ENCODE measurements at regions not wholly inside any gene's neighbourhood (a gene's known extent, or its start where the extent isn't known, plus 50 kb on each side); places are given as distances from the start of the nearest gene placed in this dataset.

DNA sequence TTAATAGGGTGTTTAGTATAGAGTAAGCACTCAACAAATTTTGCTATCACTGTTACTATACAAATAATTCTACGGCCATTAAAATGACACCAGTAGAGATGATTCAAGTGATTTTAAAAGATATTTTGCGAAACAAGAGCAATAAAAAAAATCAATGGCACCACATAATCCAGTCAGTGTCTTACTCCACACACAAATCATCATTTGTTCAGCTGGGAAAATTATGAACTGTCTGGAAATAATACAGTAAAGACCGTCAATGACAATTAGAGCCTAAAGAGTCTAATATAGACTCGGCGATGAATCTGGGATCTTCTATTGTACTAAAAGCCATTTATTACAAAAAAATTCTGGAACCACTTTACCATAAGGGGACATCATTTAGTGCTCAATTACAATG, 270.5 kb downstream of the ARRDC4 start:
- TF ChIP-seq, protein P1, sequence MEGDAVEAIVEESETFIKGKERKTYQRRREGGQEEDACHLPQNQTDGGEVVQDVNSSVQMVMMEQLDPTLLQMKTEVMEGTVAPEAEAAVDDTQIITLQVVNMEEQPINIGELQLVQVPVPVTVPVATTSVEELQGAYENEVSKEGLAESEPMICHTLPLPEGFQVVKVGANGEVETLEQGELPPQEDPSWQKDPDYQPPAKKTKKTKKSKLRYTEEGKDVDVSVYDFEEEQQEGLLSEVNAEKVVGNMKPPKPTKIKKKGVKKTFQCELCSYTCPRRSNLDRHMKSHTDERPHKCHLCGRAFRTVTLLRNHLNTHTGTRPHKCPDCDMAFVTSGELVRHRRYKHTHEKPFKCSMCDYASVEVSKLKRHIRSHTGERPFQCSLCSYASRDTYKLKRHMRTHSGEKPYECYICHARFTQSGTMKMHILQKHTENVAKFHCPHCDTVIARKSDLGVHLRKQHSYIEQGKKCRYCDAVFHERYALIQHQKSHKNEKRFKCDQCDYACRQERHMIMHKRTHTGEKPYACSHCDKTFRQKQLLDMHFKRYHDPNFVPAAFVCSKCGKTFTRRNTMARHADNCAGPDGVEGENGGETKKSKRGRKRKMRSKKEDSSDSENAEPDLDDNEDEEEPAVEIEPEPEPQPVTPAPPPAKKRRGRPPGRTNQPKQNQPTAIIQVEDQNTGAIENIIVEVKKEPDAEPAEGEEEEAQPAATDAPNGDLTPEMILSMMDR (IDR thresholded peaks at IDR 0.05): no peak
- no peak for TF ChIP-seq POLR2A (IDR thresholded peaks at IDR 0.05)
- TF ChIP-seq POLR2AphosphoS5 (IDR thresholded peaks at IDR 0.05): no peak
- no peak for TF ChIP-seq EP300 (IDR thresholded peaks at IDR 0.05)

Data from gastroesophageal sphincter (tissue), 3 donors.